PC-3 (cell line): ENCODE measurements at regions not wholly inside any gene's neighbourhood (a gene's known extent, or its start where the extent isn't known, plus 50 kb on each side); places are given as distances from the start of the nearest gene placed in this dataset.

ENCODE experiments used
- ATAC-seq: fragments of 200-7000 bp; cut with Tn5 transposase; 2 replicates; pipeline ENCODE4 v1.9.1; 2020; ENCODE audit warnings: mild to moderate bottlenecking, moderate library complexity
- BruUV-seq: library from RNA; stranded (reverse); fragments of 400-500 nt; replicated peaks from 2 replicates; lab custom pipeline; 2021; lab: Mats Ljungman, UMichigan
- CTCF ChIA-PET: fragments of 300-600 bp; sonication (Branson Sonifier 250); formaldehyde crosslinking; loops from one replicate; lab custom pipeline; 2022; ENCODE audit warnings: antibody characterized with exemption; lab: Charles Lee
- POLR2A ChIA-PET: fragments of 300-600 bp; sonication (Branson Sonifier 250); formaldehyde crosslinking; loops from one replicate; lab custom pipeline; 2022; ENCODE audit warnings: antibody characterized with exemption; ENCODE audit not compliant: unreplicated experiment; lab: Charles Lee
- DNase-seq: peaks from one replicate; pipeline ENCODE4 v3.0.0-alpha.2; 2015
- H2AFZ ChIP-seq: fragments of 300-600 bp; sonication (generic); 2 replicates; pipeline ENCODE4 v1.6.0; 2016; ENCODE audit warnings: antibody characterized with exemption, low read length
- H3F3A ChIP-seq: fragments of 300-600 bp; sonication (generic); one replicate; pipeline ENCODE4 v1.6.0; 2017; ENCODE audit warnings: antibody characterized with exemption, low read length, control low read depth, mild to moderate bottlenecking; ENCODE audit not compliant: unreplicated experiment
- H3K27ac ChIP-seq: fragments of 300-600 bp; sonication (generic); 2 replicates; pipeline ENCODE4 v1.5.1; 2016; ENCODE audit warnings: mild to moderate bottlenecking, low read length
- H3K27me3 ChIP-seq: fragments of 300-600 bp; sonication (generic); 2 replicates; pipeline ENCODE4 v1.6.1; 2016; ENCODE audit warnings: low read length, mixed read lengths
- H3K36me3 ChIP-seq: fragments of 300-600 bp; sonication (generic); 2 replicates; pipeline ENCODE4 v1.6.1; 2016; ENCODE audit warnings: low read depth, mixed run types, low read length, mixed read lengths
- H3K4me1 ChIP-seq: fragments of 300-600 bp; sonication (generic); 2 replicates; pipeline ENCODE4 v1.5.1; 2016; ENCODE audit warnings: low read length; ENCODE audit not compliant: insufficient read depth
- H3K4me2 ChIP-seq: fragments of 300-600 bp; sonication (generic); 2 replicates; pipeline ENCODE4 v1.6.0; 2016; ENCODE audit warnings: low read length
- H3K4me3 ChIP-seq: fragments of 300-600 bp; sonication (generic); 2 replicates; pipeline ENCODE4 v1.5.1; 2016; ENCODE audit warnings: mild to moderate bottlenecking, low read length, mixed read lengths
- H3K79me2 ChIP-seq: fragments of 300-600 bp; sonication (generic); 2 replicates; pipeline ENCODE4 v1.6.1; 2017; ENCODE audit warnings: low read length, mixed read lengths
- H3K9ac ChIP-seq: fragments of 300-600 bp; sonication (generic); 2 replicates; pipeline ENCODE4 v1.6.0; 2016; ENCODE audit warnings: mild to moderate bottlenecking, low read length
- H3K9me2 ChIP-seq: fragments of 300-600 bp; sonication (generic); replicated peaks from 2 replicates; pipeline ENCODE4 v1.6.1; 2016; ENCODE audit warnings: mixed run types, low read length, mixed read lengths
- H3K9me3 ChIP-seq: fragments of 300-600 bp; sonication (generic); 2 replicates; pipeline ENCODE4 v1.6.1; 2016; ENCODE audit warnings: low read length, mixed read lengths
- H4K20me1 ChIP-seq: fragments of 300-600 bp; sonication (generic); 2 replicates; pipeline ENCODE4 v1.6.1; 2016; ENCODE audit warnings: low read length, mixed read lengths
- EZH2 ChIP-seq: fragments of 300-600 bp; sonication (generic); IDR thresholded peaks from one replicate; pipeline ENCODE4 v1.6.1; 2017; ENCODE audit warnings: antibody characterized with exemption, mild to moderate bottlenecking, low read length; ENCODE audit not compliant: unreplicated experiment
- EZH2phosphoT487 ChIP-seq: fragments of 300-600 bp; sonication (generic); IDR thresholded peaks from 2 replicates; pipeline ENCODE4 v1.6.1; 2018; ENCODE audit warnings: mild to moderate bottlenecking, antibody characterized with exemption, low read length, borderline replicate concordance
- intact Hi-C: fragments of 100-400 bp; cut with micrococcal nuclease; formaldehyde crosslinking; loops from 2 replicates; pipeline ENCODE4 v1.9.0; 2023
- TF ChIP-seq, protein P1 (sequence below): fragments of 300-600 bp; sonication (generic); conservative IDR thresholded peaks from 2 replicates; pipeline ENCODE4 v1.5.1; 2017; ENCODE audit warnings: antibody characterized with exemption, low read depth, mild to moderate bottlenecking, low read length

DNA sequence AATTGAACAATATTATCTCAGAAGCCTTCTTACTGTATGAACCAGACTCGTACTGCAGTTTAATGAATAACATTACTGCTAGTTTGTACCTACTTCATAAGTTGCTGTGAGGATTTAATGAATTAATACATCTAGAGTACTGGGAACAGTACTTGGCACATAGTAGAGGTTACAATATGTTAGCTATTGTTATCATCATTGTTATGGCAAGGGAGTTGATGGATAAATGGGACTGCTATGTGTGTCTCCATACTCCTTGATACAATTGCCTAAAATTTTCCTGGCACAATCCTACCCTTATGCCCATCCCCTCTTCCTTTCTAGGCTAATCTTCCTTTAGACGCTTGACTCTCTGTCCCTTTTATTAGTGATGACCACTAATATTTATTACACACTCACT is 473.6 kb downstream of the MCTP2 start:
- DNase-seq (no peak), ATAC-seq (no peak)
- Histone ChIP-seq H3K79me2 (no peaks in the 10 kb centered on the region), H3K9me2 (no peaks in the 10 kb centered on the region), H2AFZ (no peak overlapping the region), H3K27me3 (peaks cover 33% of the 10 kb centered on the region), H3F3A (no peaks in the 10 kb centered on the region), H3K9ac (no peak overlapping the region), H3K27ac (no peak overlapping the region), H3K4me3 (no peak overlapping the region), H4K20me1 (no peaks in the 10 kb centered on the region), H3K4me1 (no peaks in the 10 kb centered on the region), H3K9me3 (no peaks in the 10 kb centered on the region), H3K4me2 (no peak overlapping the region), H3K36me3 (no peaks in the 10 kb centered on the region)
- TF ChIP-seq, protein P1, sequence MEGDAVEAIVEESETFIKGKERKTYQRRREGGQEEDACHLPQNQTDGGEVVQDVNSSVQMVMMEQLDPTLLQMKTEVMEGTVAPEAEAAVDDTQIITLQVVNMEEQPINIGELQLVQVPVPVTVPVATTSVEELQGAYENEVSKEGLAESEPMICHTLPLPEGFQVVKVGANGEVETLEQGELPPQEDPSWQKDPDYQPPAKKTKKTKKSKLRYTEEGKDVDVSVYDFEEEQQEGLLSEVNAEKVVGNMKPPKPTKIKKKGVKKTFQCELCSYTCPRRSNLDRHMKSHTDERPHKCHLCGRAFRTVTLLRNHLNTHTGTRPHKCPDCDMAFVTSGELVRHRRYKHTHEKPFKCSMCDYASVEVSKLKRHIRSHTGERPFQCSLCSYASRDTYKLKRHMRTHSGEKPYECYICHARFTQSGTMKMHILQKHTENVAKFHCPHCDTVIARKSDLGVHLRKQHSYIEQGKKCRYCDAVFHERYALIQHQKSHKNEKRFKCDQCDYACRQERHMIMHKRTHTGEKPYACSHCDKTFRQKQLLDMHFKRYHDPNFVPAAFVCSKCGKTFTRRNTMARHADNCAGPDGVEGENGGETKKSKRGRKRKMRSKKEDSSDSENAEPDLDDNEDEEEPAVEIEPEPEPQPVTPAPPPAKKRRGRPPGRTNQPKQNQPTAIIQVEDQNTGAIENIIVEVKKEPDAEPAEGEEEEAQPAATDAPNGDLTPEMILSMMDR = no peak
- TF ChIP-seq EZH2 (no peak), EZH2phosphoT487 (no peak)
- CTCF ChIA-PET = no interaction called here
- intact Hi-C loops = no loop called here
- no TSS peak for BruUV-seq
- POLR2A ChIA-PET = no interaction called here

DNA sequence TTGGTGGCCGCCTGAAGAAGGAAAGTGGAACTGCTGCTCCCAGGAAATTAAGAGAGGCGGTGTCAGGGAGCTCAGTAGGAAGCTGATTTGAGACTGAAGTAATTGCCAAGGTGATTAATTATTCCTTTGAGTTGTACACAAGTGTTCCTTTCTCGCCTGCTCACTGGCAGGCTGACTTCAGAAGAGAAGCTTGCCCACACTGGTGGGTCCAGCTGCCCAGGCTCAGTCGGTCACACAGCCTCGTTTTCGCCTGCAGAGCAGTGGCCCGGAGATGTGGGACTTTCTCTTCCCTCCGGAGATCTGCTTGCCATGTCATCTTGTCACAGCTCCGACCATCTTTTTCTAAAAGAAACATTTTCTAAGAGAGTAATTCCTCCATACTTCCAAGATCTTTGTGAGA is 478.0 kb downstream of the MCTP2 start:
- H3K79me2 ChIP-seq = no peaks in the 10 kb centered on the region
- TF ChIP-seq EZH2phosphoT487 (no peak), EZH2 (no peak)
- TF ChIP-seq, protein P1 = no peak
- no peaks in the 10 kb centered on the region for H3K9me2 ChIP-seq
- H3K4me1 ChIP-seq = no peaks in the 10 kb centered on the region
- H3F3A ChIP-seq = no peaks in the 10 kb centered on the region
- H3K36me3 ChIP-seq = no peaks in the 10 kb centered on the region
- peaks cover 44% of the 10 kb centered on the region for H3K27me3 ChIP-seq
- no peak overlapping the region for H3K4me2 ChIP-seq
- H3K4me3 ChIP-seq = no peak overlapping the region
- no peak overlapping the region for H2AFZ ChIP-seq
- intact Hi-C loops = no loop called here
- DNase-seq (no peak), ATAC-seq (no peak)
- no peak overlapping the region for H3K9ac ChIP-seq
- ChIA-PET POLR2A (no interaction called here), CTCF (no interaction called here)
- no TSS peak for BruUV-seq
- no peaks in the 10 kb centered on the region for H3K9me3 ChIP-seq
- no peaks in the 10 kb centered on the region for H4K20me1 ChIP-seq
- no peak overlapping the region for H3K27ac ChIP-seq

DNA sequence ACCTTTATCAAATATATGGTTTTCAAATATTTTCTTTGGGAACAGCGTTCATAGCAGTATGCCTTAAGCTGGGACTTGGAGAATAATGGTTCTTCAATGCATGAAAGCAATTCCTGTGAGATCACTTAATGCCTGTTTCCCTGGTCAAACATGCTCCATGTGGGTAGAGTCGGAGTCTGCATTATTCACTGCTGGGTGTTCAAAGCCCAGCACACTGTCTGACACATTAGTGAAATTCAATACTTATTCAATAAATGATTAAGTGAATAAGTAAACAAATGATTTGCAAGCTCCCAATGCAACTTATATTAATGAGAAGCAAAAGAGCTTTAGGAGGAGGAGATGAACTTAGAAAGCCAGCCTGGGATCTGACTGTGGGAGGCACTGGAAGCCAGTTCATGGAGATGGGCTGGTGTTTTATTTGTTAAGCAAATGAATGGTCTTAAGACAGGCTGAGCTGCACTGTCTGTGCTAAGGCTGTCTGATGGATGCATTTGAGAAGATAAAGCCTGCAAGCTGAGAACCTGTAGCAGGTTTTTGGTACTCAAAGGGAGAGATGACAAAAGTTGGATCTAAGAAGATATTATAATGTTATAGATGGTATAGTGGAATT is 490.8 kb downstream of the MCTP2 start:
- no peaks in the 10 kb centered on the region for H3K4me1 ChIP-seq
- POLR2A ChIA-PET = no interaction called here

More for the DNA sequence above, 490.8 kb downstream of the MCTP2 start:
- no peaks in the 10 kb centered on the region for H3K36me3 ChIP-seq
- H3K79me2 ChIP-seq = no peaks in the 10 kb centered on the region
- peak; percentile 2 for DNase-seq
- H3K4me2 ChIP-seq = no peak overlapping the region
- H4K20me1 ChIP-seq = no peaks in the 10 kb centered on the region
- no peak overlapping the region for H3K27ac ChIP-seq
- intact Hi-C loops = no loop called here
- H3F3A ChIP-seq = no peaks in the 10 kb centered on the region
- H3K27me3 ChIP-seq = no peaks in the 10 kb centered on the region
- H2AFZ ChIP-seq = no peak overlapping the region
- no peak for ATAC-seq
- no peaks in the 10 kb centered on the region for H3K9me3 ChIP-seq
- no peaks in the 10 kb centered on the region for H3K9me2 ChIP-seq
- no TSS peak for BruUV-seq
- CTCF ChIA-PET = no interaction called here
- no peak for TF ChIP-seq EZH2
- TF ChIP-seq, protein P1 = no peak
- no peak for TF ChIP-seq EZH2phosphoT487
- no peak overlapping the region for H3K4me3 ChIP-seq
- H3K9ac ChIP-seq = no peak overlapping the region
